ENCODE measurements at regions not wholly inside any gene's neighbourhood (a gene's known extent, or its start where the extent isn't known, plus 50 kb on each side); places are given as distances from the start of the nearest gene placed in this dataset.

- intact Hi-C loops (cut with DNase I, micrococcal nuclease): no loop called here
- ATAC-seq (no peak), DNase-seq (no peak)
- Histone ChIP-seq H3K36me3 (ENCODE audit: low read depth) (no peaks in the 10 kb centered on the region), H3K4me1 (ENCODE audit: low read depth) (no peaks in the 10 kb centered on the region), H3K4me3 (no peak overlapping the region), H3K9me3 (peaks cover 30% of the 10 kb centered on the region)
- TF ChIP-seq CTCF (IDR thresholded peaks at IDR 0.05): no peak
Measured at GRCh38 chr13:65028101-65028500, 2202.0 kb downstream of the PCDH9 start.

DNA sequence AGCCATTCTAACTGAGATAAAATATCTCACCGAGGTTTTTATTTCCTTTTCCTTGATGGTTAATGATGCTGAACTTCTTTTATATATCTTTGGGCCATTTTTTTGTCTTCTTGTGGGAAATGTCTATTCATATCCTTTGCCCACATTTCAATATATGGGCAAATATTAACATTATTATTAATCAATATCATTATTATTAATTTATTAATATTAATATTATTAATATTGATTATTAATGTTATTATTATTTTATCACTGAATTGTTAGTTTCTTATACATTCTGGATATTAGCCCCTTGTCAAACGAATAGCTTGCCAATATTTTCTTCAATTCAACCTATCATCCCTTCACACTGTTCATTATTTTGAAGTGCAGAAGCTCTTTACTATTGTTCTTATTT is 2203.6 kb downstream of the PCDH9 start:
- no peaks in the 10 kb centered on the region for H3K4me1 ChIP-seq (ENCODE audit: low read depth)
- DNase-seq: no peak
- ATAC-seq: no peak
- no peak for TF ChIP-seq CTCF (IDR thresholded peaks at IDR 0.05)
- peaks cover 31% of the 10 kb centered on the region for H3K9me3 ChIP-seq
- H3K36me3 ChIP-seq (ENCODE audit: low read depth): no peaks in the 10 kb centered on the region
- H3K4me3 ChIP-seq: no peak overlapping the region
- intact Hi-C loops (cut with DNase I, micrococcal nuclease): no loop called here

DNA sequence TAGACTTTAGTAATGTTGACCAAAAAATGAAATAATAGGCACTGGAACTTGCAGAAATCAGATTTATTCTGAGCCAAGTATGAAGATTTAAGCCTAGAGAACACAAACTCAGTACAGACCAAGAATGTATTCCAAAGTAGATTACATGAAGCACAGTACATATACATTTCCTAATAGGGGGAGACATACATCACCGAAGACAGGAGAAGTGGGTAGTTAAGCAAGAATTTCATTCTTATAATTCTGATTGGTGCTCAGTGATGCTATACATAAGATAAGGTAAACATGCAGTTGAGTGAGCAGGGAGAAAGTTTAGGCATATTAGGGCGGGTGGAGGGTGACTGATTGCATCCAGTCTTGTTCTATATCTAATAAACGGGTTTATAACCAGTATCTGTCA is 2218.8 kb downstream of the PCDH9 start:
- Histone ChIP-seq H3K36me3 (ENCODE audit: low read depth) (no peaks in the 10 kb centered on the region), H3K9me3 (peaks cover 29% of the 10 kb centered on the region), H3K4me1 (ENCODE audit: low read depth) (no peaks in the 10 kb centered on the region), H3K4me3 (no peak overlapping the region)
- no peak for TF ChIP-seq CTCF (IDR thresholded peaks at IDR 0.05)
- intact Hi-C loops (cut with DNase I, micrococcal nuclease): no loop called here
- DNase-seq (no peak), ATAC-seq (no peak)

GRCh38 chr13:64997438-64997837 is 2232.7 kb downstream of the PCDH9 start:
- H3K4me1 ChIP-seq (ENCODE audit: low read depth): no peaks in the 10 kb centered on the region
- no peak overlapping the region for H3K4me3 ChIP-seq
- intact Hi-C loops (cut with DNase I, micrococcal nuclease): no loop called here
- no peaks in the 10 kb centered on the region for H3K36me3 ChIP-seq (ENCODE audit: low read depth)
- TF ChIP-seq CTCF (IDR thresholded peaks at IDR 0.05): no peak
- DNase-seq (no peak), ATAC-seq (no peak)
- peaks cover 25% of the 10 kb centered on the region for H3K9me3 ChIP-seq

GRCh38 chr13:64993514-64994164 is 2236.5 kb downstream of the PCDH9 start:
- H3K9me3 ChIP-seq: peaks cover 27% of the 10 kb centered on the region
- DNase-seq: no peak
- no peaks in the 10 kb centered on the region for H3K4me1 ChIP-seq (ENCODE audit: low read depth)
- no peak for TF ChIP-seq CTCF (IDR thresholded peaks at IDR 0.05)
- ATAC-seq: no peak
- intact Hi-C loops (cut with DNase I, micrococcal nuclease): no loop called here
- H3K36me3 ChIP-seq (ENCODE audit: low read depth): no peaks in the 10 kb centered on the region
- no peak overlapping the region for H3K4me3 ChIP-seq

- intact Hi-C loops (cut with DNase I, micrococcal nuclease): no loop called here
- no peaks in the 10 kb centered on the region for H3K36me3 ChIP-seq (ENCODE audit: low read depth)
- ATAC-seq: no peak
Measured at GRCh38 chr13:64992314-64992713, 2237.8 kb downstream of the PCDH9 start.

More at GRCh38 chr13:64992314-64992713, 2237.8 kb downstream of the PCDH9 start:
- TF ChIP-seq CTCF (IDR thresholded peaks at IDR 0.05): no peak
- peaks cover 32% of the 10 kb centered on the region for H3K9me3 ChIP-seq
- no peak for DNase-seq
- no peak overlapping the region for H3K4me3 ChIP-seq
- no peaks in the 10 kb centered on the region for H3K4me1 ChIP-seq (ENCODE audit: low read depth)

Data from mucosa of descending colon (tissue), 3 donors.